HTR-8/SVneo (cell line): ENCODE measurements at regions not wholly inside any gene's neighbourhood (a gene's known extent, or its start where the extent isn't known, plus 50 kb on each side); places are given as distances from the start of the nearest gene placed in this dataset.

Experiments used
- DNase-seq: peaks from one replicate; pipeline ENCODE4 v3.0.0; 2011; ENCODE audit warnings: low spot score, mixed read lengths; ENCODE audit not compliant: insufficient read length
- FAIRE-seq: peaks from 2 replicates; lab custom pipeline; 2011; peaks lifted over from hg19 to GRCh38; lab: Jason Lieb, UNC

DNA sequence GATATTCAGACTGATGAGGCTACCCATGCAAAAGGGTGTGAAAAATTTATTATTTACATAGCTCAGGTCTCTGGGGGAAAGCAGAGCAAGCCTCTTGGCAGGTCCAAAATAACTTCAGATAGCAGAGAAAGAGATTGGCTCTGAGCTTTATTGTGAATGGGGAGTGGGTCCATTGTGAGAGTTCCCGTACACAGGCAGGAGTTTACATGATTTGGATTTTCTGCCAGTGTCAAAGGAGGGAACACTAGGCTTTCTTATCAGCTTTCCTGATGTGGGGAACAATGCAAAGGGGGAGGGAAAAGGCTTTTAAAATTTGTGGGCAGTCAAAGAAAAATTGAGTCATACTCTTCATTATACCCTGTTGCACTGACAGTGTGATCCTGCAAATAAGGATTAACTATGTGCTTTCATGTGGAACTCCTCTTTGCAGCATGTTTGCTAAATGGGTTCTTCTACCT, 615.0 kb upstream of the RIOK2 start:
- DNase-seq: no peak
- FAIRE-seq: no peak

- no peak for FAIRE-seq
- no peak for DNase-seq
Observed at GRCh38 chr5:97801461-97801860, 618.4 kb upstream of the RIOK2 start.

DNA sequence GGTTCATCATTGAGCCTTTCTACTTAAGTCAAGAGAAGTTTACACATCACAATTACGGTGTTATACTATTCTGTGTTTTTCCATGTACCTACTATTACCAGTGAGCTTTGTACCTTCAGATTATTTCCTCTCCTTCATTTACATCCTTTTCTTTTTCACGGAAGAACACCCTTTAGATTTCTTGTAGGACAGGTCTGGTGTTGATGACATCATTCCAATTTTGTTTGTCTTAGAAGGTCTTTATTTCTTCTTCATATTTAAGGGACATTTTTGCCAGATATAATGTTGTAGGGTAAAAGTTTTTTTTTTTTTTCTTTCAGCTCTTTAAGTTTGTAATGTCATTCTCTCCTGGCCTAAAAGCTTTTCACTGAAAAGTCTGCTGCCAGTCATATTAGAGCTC, 637.1 kb upstream of the RIOK2 start:
- no peak for DNase-seq
- no peak for FAIRE-seq

GRCh38 chr5:97832645-97833296, 649.7 kb upstream of the RIOK2 start:
- no peak for FAIRE-seq
- DNase-seq: no peak

DNA sequence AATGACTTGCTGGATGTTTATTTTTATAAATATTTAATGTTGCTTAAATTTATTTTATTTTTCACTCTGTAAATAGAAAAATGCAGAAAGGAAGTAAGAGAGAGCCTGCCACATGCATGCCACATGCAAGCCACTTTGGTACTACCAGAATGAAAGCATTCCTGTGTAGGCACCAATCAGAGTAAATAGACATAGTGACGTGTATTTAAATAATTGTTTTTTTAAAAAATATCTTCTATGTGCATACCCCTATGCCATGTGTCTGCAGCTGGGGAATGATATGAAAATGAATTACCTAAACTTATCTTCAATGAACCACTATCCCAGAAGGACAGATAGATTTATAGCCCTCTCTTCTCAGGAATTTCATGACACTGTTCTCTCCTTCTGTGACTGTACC, 651.5 kb upstream of the RIOK2 start:
- no peak for FAIRE-seq

GRCh38 chr5:97835112-97835511, 652.1 kb upstream of the RIOK2 start:
- FAIRE-seq (no peak), DNase-seq (no peak)

More for the DNA sequence above, 651.5 kb upstream of the RIOK2 start:
- DNase-seq: no peak

DNA sequence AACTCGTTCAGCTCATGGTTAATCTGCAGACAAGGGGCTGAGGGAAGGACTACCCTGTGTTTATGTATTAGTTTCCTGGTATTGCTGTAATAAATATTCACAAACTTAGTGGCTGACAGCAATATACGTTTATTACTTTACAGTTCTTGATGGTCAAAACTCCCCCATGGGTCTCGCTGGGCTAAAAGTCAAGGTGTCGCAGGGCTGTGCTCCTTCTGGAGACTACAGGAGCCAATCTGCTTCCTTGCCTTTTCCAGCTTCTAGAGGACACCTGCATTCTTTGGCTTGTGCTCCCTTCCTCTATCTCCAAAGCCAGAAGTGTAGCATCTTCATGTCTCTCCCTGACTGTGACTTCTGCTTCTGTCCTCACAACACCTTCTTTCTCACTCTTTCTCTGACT, 653.8 kb upstream of the RIOK2 start:
- FAIRE-seq: no peak

DNA sequence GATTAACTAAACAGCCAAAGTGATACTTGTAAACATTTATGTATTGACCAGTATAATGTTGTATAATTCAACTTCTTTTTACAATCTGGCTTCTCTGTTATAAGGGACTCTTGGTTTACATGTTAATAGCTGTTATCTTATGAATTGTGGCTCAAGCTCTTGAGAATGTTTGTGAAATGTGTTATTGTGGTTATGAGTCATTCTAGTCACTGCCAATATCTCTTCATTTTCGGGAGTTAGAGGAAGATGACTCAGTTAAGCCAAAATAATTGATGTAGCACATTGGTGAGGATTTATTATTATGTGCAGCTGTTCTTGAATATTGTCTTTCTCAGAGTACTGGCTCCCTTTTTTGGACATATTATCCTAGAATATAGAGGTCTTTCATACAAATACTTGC, 655.2 kb upstream of the RIOK2 start:
- DNase-seq (peak; percentile 39), FAIRE-seq (peak; percentile 79)

More for the DNA sequence above, 653.8 kb upstream of the RIOK2 start:
- no peak for DNase-seq

GRCh38 chr5:97839341-97840086, 656.5 kb upstream of the RIOK2 start:
- DNase-seq (peak; percentile 6), FAIRE-seq (no peak)

DNA sequence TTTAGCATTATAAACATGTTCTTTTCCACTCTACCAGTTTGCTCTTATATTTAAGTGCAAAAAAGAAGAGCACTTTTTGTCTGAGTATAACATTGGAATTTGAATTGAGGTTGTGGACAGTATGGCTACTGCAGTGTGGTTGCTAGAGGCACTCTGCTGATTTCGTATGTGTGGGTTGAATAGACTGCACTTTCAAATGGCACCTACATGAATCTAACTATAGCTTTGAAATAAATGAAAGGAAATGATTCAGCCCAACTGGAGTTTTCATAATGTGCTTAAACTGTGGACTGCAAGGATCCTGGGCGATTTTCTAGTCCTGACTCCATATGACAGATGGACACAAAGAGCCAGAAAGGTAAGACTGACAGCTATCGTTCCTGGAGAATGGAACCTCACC, 657.6 kb upstream of the RIOK2 start:
- DNase-seq: no peak
- FAIRE-seq: no peak

- FAIRE-seq: no peak
- DNase-seq: no peak
Observed at GRCh38 chr5:97842687-97843086, 659.6 kb upstream of the RIOK2 start.

DNA sequence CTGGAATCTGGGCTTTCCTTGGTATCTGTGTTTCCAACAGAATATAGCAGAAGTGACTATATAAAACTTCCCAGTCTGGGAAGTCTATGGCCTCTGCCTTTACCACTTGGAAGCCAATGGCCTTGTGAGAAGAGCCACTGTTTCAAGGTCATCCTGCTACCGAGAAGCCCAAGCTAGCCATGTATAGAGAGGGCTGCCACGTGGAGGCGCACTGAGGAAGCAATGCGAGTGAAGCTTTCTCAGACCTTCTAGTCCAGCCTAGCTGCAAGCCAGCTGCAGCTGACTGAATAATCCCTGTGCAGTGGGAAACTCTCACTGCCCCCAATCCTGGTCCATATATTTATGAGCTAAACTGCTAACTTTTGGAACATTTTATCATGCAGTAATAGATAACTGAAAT, 661.8 kb upstream of the RIOK2 start:
- no peak for DNase-seq
- FAIRE-seq: no peak

- no peak for DNase-seq
- no peak for FAIRE-seq
Observed at GRCh38 chr5:97846643-97847042, 663.6 kb upstream of the RIOK2 start.

GRCh38 chr5:97847920-97848631, 665.0 kb upstream of the RIOK2 start:
- FAIRE-seq: no peak
- no peak for DNase-seq

GRCh38 chr5:97851036-97851435, 668.0 kb upstream of the RIOK2 start:
- DNase-seq: no peak
- no peak for FAIRE-seq

GRCh38 chr5:97854871-97855762, 672.1 kb upstream of the RIOK2 start:
- DNase-seq: peak; percentile 32
- peak; percentile 13 for FAIRE-seq

GRCh38 chr5:97874491-97874890, 691.4 kb upstream of the RIOK2 start:
- no peak for FAIRE-seq
- no peak for DNase-seq

GRCh38 chr5:97876272-97876671, 693.2 kb upstream of the RIOK2 start:
- FAIRE-seq: no peak
- no peak for DNase-seq

DNA sequence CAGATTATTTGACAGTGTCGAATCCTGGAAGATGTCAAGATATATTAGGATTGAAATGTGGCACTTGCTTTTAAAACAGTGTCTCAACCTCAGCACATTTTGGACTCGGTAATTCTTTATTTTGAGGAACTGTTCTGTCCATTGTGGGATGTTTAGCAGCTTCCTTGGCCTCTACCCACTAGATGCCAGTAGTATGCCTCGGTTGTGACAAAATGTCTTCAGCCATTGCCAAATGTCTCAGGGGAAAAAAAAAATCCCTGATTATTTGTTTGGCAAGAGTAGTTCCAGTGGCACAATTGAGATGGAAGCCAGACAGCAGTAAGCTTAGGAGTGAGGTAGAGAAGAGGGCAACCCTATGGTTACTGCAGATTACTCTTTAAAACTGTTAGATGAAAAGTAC, 694.5 kb upstream of the RIOK2 start:
- FAIRE-seq (no peak), DNase-seq (no peak)

- no peak for DNase-seq
- FAIRE-seq: no peak
Observed at GRCh38 chr5:97888439-97888838, 705.4 kb upstream of the RIOK2 start.
